DMS153 (cell line): ENCODE measurements at regions not wholly inside any gene's neighbourhood (a gene's known extent, or its start where the extent isn't known, plus 50 kb on each side); places are given as distances from the start of the nearest gene placed in this dataset.

Source experiments
- DNase-seq: peaks from one replicate; lab custom pipeline; 2025; lab: John Stamatoyannopoulos, UW

DNA sequence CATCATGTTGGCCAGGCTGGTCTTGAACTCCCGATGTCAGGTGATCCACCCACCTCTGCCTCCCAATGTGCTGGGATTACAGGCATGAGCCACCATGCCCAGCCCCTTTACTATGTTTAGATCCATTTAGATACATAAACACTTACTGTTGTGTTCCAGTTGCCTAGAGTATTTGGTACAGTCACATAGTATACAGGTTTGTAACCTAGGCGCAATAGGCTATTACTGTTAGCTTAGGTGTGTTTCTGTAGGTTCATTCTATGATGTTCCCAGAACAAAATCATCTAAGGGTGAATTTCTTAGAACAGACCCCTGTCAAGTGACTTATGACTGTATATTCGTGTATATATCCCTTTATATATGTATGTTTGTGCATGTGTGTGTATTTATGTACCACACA, 61.8 kb downstream of the MYCN start:
- no peak for DNase-seq

DNA sequence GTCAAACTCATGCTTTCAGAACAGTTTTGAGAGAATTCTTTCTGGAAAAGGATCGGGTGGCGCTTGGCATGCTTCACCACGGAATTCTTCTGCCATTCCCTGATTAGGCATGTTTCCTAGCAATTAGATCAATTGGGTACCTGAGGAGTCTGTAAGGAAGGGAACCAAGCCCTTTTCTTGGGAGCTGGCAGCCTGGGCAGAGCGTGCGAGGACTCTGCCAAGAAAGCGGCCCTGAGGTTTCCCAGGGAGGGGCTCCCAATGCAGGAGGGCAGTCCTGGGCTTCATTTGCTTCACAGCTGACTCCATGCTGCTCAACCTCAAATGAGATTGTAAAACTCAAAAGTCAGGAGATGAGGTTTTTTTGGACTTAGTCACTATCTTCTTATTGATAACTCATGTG, 60.3 kb downstream of the MYCN start:
- DNase-seq = no peak

DNA sequence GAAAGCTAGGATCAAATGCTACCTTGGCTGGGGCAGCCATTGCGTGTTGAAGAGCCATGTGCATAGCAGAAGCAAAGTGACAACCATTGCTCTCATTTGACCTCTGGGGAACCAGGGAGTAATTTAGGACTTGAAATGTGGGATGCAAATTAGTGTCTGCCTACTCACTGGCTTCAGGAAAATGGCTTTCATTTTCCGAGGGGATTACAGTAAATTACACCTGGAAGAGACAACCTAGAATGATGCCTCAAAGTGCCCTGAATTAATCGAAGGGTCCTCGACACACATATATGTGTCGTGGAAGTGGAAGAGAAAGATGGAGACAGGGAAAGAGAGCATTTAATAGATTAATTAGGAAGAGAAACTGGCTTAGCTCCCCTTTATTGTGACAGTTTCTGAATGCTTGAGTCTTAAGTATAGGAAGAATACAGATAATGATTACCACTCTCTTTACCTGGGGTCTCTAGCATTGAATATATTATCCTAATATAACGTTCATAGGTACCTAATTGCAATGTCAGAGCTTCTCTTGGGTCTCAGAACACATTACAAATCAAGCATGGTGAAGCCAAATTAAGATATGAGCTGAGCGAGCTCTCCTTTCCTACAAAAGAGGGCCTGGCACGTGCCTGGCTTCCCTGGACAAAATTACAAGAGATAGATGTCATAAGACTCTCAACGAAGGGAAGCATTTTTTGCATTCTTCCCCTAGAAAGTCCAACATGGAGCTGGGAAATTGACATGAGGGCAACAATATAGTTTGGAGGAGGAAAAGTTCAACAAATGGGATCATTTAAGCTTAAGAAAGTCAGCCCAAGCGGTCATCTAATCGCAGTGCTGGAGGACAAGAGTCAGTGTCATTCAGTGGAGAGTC, 59.5 kb downstream of the MYCN start:
- DNase-seq = no peak

DNA sequence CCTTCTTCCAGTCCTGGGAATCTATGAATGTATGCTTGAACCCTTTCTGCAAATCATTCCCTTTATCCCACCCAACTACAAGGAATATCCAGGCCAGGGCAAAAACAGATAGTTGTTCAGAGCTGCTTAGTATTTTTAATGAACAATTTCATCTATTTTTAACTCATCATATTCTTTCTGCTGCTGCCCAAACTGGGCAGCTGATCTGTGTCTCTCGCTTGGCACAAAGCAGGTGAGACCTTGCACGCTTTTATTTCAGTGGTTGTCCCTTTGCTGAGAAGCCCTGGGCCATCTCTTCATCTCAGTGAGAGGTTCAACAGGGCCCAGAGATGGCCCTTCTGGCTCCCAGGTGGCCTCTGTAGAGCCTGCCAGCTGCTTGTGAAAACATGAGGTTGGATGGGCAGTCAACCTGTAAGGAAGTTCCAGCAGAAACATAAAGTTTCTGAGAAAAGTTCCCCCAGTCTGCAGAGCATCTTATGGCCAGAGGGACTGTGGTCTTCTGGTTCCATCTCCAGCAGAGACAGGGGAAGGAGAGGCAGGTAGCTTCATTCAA, 57.5 kb downstream of the MYCN start:
- DNase-seq = no peak

DNA sequence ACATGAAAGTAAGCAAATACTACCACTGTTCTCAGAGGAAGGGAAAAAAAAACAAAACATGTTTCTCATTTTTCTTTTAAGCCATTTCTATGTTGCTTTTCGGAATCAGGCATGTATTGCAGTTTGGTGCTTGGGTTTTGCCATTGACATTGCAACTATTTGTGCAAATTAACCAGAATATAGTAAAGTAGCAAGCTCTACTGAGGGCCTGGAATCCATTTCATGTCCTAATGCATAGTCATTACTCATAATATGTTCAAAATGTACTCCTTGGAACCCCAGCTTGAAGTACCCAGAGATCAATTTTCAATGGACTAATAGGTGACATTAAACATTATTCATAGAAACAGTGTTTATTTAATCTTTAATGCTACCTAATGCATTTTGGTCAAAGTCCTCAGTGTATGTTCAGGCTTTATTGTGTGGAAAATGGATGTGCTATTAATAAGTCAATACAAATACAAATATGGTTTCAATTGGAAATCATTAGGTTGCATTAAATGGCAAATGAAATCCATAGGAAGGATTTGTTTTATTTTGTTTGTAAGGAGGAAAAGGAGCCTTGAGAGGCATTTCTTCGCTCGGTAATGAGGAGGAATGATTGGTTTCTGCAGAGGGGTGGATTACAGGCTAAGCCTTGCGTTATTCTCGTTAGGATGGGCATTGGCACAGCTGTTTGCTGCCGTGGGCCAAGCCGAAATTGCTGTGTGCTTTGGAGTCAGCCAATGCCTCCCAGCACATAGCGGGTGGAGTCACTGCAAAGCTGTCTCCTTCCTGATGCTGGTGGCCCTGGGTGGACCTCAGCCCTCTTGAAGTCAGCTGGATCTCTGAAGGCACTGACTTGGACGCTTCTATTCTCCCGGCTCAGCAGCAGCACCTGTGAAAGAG, 56.4 kb downstream of the MYCN start:
- no peak for DNase-seq
